HL-60 (cell line): ENCODE measurements at regions not wholly inside any gene's neighbourhood (a gene's known extent, or its start where the extent isn't known, plus 50 kb on each side); places are given as distances from the start of the nearest gene placed in this dataset.

ENCODE experiments used
- CTCF ChIP-seq: IDR thresholded peaks from one replicate; pipeline ENCODE4 v1.5.1; 2011; ENCODE audit warnings: low read length, control low read depth, inconsistent platforms; ENCODE audit not compliant: insufficient read depth
- POLR2AphosphoS5 ChIP-seq: IDR thresholded peaks from 2 replicates; pipeline ENCODE4 v1.6.1; 2012; ENCODE audit warnings: low read depth
- REST ChIP-seq: IDR thresholded peaks from 2 replicates; pipeline ENCODE4 v1.6.1; 2012; ENCODE audit warnings: low read depth; ENCODE audit not compliant: insufficient replicate concordance

- no peak for TF ChIP-seq CTCF
- TF ChIP-seq POLR2AphosphoS5 = no peak
- no peak for TF ChIP-seq REST
Measured at GRCh38 chr2:75256485-75256884, 57.2 kb upstream of the TACR1 start.
